IMR-90 (cell line): ENCODE measurements at regions not wholly inside any gene's neighbourhood (a gene's known extent, or its start where the extent isn't known, plus 50 kb on each side); places are given as distances from the start of the nearest gene placed in this dataset.

ENCODE experiments used
- BHLHE40 ChIP-seq: fragments of 150-350 bp; IDR thresholded peaks from 2 replicates; pipeline ENCODE4 v1.6.1; 2016; ENCODE audit warnings: mild to moderate bottlenecking, low read depth, low read length
- CEBPB ChIP-seq: IDR thresholded peaks from 2 replicates; pipeline ENCODE4 v1.6.1; 2012; ENCODE audit warnings: low read depth, low read length, improper control_type of control experiment
- CHD1 ChIP-seq: IDR thresholded peaks from 2 replicates; pipeline ENCODE4 v1.6.1; 2012; ENCODE audit warnings: low read depth, low read length, improper control_type of control experiment
- CTCF ChIP-seq: conservative IDR thresholded peaks from 2 replicates; pipeline ENCODE4 v1.5.1; 2012; ENCODE audit warnings: mild to moderate bottlenecking, low read depth, low read length, improper control_type of control experiment
- ELK1 ChIP-seq: fragments of 150-350 bp; IDR thresholded peaks from 2 replicates; pipeline ENCODE4 v1.6.1; 2016; ENCODE audit warnings: low read depth, mild to moderate bottlenecking, low read length, moderate library complexity, borderline replicate concordance
- MAFK ChIP-seq: IDR thresholded peaks from 2 replicates; pipeline ENCODE4 v1.6.1; 2012; ENCODE audit warnings: low read depth, low read length, improper control_type of control experiment
- MXI1 ChIP-seq: IDR thresholded peaks from 2 replicates; pipeline ENCODE4 v1.6.1; 2012; ENCODE audit warnings: low read depth, mild to moderate bottlenecking, low read length, moderate library complexity, borderline replicate concordance
- POLR2A ChIP-seq: IDR thresholded peaks from 2 replicates; pipeline ENCODE4 v1.6.1; 2012; ENCODE audit warnings: mild to moderate bottlenecking, low read depth, low read length
- RCOR1 ChIP-seq: IDR thresholded peaks from 2 replicates; pipeline ENCODE4 v1.6.1; 2012; ENCODE audit warnings: mild to moderate bottlenecking, low read length, improper control_type of control experiment; ENCODE audit not compliant: insufficient replicate concordance
- RFX5 ChIP-seq: IDR thresholded peaks from 2 replicates; pipeline ENCODE4 v1.8.0; 2012; ENCODE audit warnings: low read depth, mild to moderate bottlenecking, low read length, moderate library complexity
- SMC3 ChIP-seq: fragments of 150-350 bp; IDR thresholded peaks from 2 replicates; pipeline ENCODE4 v1.6.1; 2016; ENCODE audit warnings: low read depth, mild to moderate bottlenecking, antibody characterized with exemption, low read length, moderate library complexity
- USF2 ChIP-seq: fragments of 150-350 bp; IDR thresholded peaks from 2 replicates; pipeline ENCODE4 v1.6.1; 2017; ENCODE audit warnings: mild to moderate bottlenecking, antibody characterized with exemption, low read length, low read depth

GRCh38 chr3:193903512-193903817 lies 232.5 kb upstream of the HES1 start:
- TF ChIP-seq SMC3 (no peak), CTCF (no peak), BHLHE40 (no peak), CEBPB (no peak), POLR2A (no peak), MXI1 (no peak), USF2 (no peak), ELK1 (no peak), RCOR1 (no peak), MAFK (no peak), RFX5 (no peak), CHD1 (no peak)
